Cardiac septum (tissue), 1 donor: ENCODE measurements at regions not wholly inside any gene's neighbourhood (a gene's known extent, or its start where the extent isn't known, plus 50 kb on each side); places are given as distances from the start of the nearest gene placed in this dataset.

Source experiments
- DNase-seq: peaks from one replicate; pipeline ENCODE4 v3.0.0-alpha.2; 2020; ENCODE audit warnings: low spot score
- intact Hi-C: fragments of 100-400 bp; cut with DNase I; formaldehyde crosslinking; loops from one replicate; pipeline ENCODE4 v1.14.0; 2022
- donor health status: DM: no; HTN: no; CAD: no.

- intact Hi-C loops, result no loop called here
Observed at GRCh38 chr9:119060629-119061385, 308.4 kb downstream of the BRINP1 start.

GRCh38 chr9:119071636-119072035, 297.6 kb downstream of the BRINP1 start:
- intact Hi-C loops, result no loop called here
- DNase-seq, result no peak

More at GRCh38 chr9:119060629-119061385, 308.4 kb downstream of the BRINP1 start:
- no peak for DNase-seq

DNA sequence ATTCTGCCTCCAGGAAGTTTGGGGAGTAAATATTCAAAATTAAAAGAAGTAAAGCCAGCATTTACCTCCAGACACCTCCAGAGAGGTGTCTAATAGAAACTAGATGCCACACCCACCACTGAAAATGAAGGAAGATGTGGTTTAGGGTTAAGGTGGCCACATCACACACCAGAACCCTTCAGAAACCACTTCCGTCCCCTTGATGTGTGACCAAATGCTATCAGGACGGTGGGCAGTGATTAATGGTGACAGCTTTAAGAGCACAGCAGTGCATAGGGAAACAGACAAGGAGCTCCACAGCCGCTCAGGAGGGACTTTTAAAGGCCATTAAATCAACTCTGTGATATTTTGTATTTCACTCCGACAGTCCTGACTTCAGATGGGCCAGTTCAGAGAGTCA, 295.2 kb downstream of the BRINP1 start:
- intact Hi-C loops, result no loop called here
- no peak for DNase-seq

DNA sequence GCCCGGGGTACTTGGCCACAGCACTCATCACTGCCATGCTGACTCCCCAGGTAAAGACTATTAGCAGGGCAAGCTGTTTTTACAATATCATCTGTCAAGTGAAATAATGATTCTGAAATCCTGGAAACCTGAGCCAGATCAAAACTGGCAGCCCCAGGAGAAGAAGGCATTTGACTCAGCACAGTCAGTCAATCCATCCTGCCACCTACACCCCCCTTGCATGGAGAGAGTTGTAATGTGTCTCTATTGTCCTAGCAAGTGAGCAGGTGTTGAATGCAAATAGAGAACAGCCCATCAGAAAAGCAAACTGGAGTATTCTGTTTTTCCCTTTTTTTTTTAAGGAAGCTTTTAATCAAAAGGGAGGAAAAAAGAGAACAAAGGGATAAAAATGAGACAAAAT, 291.2 kb downstream of the BRINP1 start:
- no peak for DNase-seq
- intact Hi-C loops, result no loop called here

DNA sequence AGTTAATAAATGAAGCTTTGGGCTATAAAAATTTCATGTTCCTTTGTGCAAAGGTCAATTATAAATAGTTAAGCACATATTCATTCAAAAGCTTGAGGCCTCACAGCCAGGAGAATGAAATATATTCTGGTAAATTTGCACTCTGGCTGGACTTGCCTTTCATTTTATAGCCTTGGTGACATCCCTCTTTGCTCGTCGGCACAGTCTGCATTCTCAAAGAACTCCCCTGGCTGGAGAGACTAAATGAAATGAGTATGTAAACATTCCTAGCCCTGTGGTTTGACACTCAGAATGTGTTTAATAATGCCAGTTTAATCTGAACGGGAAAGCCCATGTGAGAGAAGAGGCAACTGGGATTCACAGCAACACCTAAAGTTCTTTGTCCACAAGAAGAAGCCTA, 285.6 kb downstream of the BRINP1 start:
- no peak for DNase-seq
- intact Hi-C loops, result no loop called here

DNA sequence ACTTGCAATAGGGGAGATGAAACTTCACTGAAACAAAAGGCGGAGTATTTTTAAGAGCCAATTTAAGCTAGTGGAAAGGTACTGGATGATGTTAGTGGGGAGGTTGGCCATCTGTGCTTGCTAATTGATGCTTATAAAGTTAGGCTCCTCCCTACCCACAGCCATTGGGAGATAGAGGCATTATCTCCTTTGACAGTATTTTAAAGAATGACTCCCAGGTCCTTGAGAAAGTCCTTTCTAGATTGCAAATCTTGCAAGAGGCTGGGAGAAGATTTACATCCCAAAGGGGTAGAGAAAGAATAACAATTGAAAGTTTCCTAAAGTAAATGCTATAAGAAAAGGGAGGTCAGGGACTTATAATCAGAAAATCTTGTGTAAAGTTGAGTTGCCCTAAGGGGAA, 282.6 kb downstream of the BRINP1 start:
- DNase-seq, result no peak
- intact Hi-C loops, result no loop called here

DNA sequence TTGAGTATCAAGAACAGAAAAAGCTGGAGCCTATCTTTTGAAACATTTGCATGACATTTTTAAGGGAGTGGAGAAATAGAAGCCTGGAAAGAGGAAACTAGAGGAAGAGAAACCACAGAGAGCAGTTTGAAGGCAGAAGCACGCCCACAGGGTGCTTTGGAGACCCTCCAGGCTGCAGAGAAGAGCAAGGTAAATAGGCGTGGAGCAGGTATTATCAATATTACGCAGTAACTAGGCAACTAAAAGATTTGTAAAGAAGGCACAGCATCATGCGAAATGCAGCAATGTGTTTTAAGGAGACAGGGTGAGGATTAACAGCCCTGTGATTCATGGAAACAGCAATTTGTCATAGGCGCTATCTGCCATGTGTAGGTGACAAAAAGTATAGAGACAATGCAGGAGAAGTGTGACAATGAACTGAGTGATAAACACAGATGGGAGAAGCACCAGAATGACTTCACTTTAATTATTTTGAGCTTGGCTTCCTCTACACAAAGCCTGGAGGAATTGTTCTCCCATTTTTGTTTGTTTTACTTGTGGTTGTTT, 281.2 kb downstream of the BRINP1 start:
- no peak for DNase-seq
- intact Hi-C loops, result no loop called here

DNA sequence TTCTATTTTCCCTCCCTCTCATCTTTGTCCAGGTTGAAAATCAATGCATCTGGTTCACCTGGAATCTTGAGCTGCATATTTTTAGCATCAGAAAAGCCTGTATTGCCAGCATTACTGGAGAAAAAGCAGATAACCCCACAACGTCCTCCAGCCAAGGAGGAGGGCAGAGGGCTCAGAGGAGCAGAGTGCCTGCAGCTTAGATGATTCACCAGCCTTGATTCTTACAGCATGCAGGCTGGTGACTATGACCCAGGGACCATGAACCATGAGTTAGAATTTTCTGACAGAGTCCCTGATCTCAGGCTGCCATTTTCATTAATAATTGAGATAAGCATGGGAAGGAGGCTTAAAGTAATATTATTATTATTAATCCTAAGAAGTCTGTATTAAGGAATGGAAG, 278.2 kb downstream of the BRINP1 start:
- DNase-seq, result no peak
- intact Hi-C loops, result no loop called here

DNA sequence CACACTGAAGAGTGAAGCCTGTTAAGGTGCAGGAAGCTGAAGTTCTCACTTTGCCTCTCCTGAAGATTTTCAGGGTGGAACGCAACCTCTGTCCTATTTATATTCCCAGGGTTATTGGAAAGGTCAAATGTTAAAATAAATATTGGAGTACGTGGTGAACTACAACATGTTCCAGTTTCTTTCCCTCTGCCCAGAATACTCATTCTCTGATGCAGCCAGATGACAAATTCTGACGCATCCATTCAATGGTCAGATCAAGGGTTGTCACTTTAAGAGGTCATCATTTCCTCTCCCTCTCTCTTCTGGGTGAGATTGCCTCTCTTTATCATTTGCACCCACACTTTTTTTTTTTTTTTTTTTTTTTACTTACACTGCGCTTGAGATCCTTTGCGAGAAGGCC, 277.1 kb downstream of the BRINP1 start:
- intact Hi-C loops, result no loop called here
- DNase-seq, result no peak

GRCh38 chr9:119094086-119094485, 275.1 kb downstream of the BRINP1 start:
- DNase-seq, result no peak
- intact Hi-C loops, result no loop called here

- intact Hi-C loops, result no loop called here
- no peak for DNase-seq
Observed at GRCh38 chr9:119095072-119095471, 274.2 kb downstream of the BRINP1 start.

DNA sequence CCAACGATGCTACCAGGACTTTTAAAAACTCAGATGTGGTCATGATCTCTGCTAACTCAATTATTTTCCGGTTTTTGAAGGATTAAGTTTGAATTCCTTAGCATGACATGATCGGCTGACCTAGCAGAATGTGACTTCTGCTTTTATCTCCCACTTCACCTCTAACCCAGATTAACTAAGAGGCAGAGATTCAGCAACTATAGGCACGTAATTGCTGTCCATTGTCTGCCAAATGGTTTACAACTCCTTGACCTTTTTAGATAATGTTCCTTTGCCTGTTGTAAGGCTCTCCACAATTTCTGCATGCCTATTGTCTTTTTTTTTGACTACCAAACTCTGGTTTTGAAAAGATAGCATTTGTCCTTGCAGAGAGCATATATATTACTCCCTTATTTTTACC, 268.2 kb downstream of the BRINP1 start:
- DNase-seq, result no peak
- intact Hi-C loops, result no loop called here

- intact Hi-C loops, result no loop called here
- no peak for DNase-seq
Observed at GRCh38 chr9:119114681-119115080, 254.6 kb downstream of the BRINP1 start.
